ENCODE measurements at regions not wholly inside any gene's neighbourhood (a gene's known extent, or its start where the extent isn't known, plus 50 kb on each side); places are given as distances from the start of the nearest gene placed in this dataset.

DNA sequence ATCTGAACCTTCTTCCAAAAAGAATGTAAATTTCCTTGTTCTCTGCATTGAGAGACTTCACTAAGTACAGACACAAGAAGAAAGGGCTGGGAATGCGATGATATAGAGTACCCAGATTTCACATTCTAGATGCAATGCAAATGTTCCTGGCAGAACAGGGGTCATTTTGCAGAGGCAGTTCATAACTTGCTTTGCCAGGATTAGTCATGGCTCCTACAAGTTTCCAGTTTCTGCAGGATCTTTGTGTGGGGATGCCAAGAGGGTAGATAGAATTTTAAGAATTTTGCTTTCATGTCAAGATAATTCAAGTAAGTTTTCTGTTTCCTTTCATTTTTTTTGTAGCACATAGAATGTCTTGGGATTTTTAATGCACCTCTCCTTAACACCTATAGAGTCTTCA is 181.2 kb downstream of the FGF9 start:
- no peak for TF ChIP-seq POLR2A (IDR thresholded peaks at IDR 0.05; ENCODE audit: low read length)
- no peak for TF ChIP-seq GATA1 (IDR thresholded peaks at IDR 0.05; ENCODE audit: low read depth, low read length)
